GM19455 (cell line): ENCODE measurements at regions not wholly inside any gene's neighbourhood (a gene's known extent, or its start where the extent isn't known, plus 50 kb on each side); places are given as distances from the start of the nearest gene placed in this dataset.
"Not testable (repeated sequence)": the region's sequence is repeated elsewhere in the genome, so short reads cannot be mapped to it uniquely, and the experiment has no call there.

Experiments used
- ATAC-seq: cut with Tn5 transposase; IDR thresholded peaks from one replicate; pipeline ENCODE4 v1.9.1; 2021; ENCODE audit not compliant: unreplicated experiment

DNA sequence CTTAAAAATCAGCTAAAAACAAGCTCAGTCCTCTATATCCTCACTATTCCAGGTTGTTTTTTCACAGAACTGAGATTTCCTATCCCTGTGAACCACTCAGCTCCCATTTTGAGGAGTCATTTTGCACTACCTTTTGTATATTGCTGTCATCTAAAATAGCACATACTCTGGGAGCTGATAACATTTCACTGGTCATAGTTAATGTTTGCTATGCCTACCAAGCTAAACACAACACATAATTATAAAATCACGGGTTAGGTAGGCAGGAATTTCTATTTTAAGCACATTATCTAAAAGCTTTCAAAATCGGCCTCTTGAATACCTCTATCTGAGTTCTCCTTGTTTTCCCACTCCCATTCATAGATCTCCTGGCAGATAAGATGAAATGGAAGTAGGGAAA is 882.0 kb upstream of the INTU start:
- ATAC-seq: no peak

DNA sequence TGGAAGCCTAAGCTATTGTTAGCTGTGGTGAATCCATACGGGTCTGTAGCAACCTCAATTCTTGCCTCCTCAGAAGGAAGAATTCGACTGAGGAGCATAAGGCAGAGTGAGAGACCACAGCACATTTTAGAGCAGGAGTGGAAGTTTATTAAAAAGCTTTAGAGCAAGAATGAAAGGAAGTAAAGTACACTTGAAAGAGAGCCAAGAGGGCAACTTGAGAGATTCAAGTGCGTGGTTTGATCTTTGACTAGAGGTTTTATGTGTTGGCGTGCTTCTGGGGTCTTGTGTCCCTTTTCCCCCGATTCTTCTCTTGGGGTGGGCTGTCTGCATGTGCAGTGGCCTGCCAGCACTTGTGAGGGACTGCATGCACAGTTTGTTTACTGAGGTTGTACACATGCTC is 880.6 kb upstream of the INTU start:
- ATAC-seq: no peak

GRCh38 chr4:126752702-126753101 is 880.1 kb upstream of the INTU start:
- no peak for ATAC-seq

DNA sequence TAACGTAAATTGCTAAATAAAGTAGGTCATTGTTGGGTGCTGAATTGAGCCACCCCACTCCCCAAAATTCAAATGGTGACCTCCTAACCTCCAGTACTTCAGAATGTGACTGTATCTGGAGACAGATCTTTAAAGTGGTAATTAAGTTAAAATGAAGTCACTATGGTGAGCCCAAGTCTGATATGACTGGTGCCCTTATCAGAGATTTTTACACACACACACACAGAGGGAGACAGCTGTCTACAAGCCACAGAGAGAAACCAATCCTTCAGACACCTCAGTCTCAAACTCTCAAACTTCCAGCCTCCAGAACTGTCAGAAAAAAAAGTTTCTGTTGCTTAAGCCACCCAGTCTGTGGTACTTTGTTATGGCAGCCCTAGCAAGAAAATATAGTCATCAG is 879.2 kb upstream of the INTU start:
- no peak for ATAC-seq

- ATAC-seq: no peak
These were observed 877.3 kb upstream of the INTU start for GRCh38 chr4:126755506-126755905.

GRCh38 chr4:126756050-126756829 is 876.5 kb upstream of the INTU start:
- ATAC-seq: no peak

GRCh38 chr4:126757219-126757618 is 875.5 kb upstream of the INTU start:
- ATAC-seq: no peak

DNA sequence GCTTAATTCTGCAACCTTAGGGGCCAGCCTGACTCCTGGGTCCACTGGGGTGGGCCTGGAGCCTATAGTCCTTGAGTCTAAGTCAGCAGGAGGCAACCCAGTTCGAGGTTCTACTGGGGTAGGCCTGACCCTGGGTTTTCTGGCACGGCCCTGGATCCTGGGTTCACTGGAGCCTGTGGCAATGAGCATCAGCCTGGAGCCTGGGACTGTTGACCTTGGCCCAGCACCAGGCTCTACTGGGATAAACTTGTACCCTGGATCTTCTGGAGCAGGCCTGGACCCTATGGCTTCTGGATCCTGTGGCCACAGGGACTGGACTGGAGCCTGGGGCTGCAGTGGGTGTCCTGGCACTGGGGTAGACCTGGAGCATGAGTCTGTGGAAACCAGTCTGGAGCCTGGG is 874.3 kb upstream of the INTU start:
- ATAC-seq: no peak

- no peak for ATAC-seq
These were observed 870.7 kb upstream of the INTU start for GRCh38 chr4:126761947-126762662.

DNA sequence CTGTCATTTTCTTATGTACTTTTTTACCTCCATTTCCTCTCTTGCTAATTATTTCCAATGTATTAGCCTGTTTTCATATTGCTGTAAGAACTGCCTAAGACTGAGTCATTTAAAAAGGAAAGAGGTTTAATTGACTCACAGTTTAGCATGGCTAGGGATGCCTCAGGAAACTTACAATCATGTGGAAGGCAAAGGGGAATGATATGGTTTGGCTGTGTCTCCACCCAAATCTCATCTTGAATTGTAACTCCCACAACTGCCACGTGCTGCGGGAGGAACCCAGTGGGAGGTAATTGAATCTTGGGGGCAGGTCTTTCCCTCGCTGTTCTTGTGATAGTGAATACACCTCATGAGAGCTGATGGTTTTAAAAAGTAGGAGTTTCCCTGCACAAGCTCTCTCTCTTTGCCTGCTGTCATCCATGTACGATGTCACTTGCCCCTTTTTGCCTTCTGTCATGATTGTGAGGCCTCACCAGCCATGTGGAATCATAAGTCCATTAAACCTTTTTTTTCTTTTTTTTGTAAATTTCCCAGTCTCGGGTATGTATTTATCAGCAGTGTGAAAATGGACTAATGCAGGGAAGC is 870.0 kb upstream of the INTU start:
- no peak for ATAC-seq

DNA sequence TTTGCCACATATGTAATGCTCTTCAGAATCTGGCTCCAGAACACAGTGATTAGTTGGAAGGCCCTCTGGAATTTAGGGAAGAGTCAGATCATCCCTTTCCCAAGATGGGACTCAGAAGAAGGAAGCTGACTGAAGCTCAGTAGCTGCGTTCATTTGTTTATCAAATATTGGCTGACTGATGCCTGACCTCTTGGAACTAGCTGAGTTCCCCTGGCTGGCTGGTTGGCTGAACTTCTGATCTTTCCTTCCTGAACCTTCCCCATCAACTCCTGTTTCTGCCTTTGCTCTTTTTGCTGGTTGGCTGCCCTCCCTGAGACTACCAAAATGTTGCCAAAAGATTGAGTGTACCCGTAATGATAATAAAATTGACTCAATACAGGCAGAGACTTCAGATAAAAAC is 866.5 kb upstream of the INTU start:
- ATAC-seq: no peak

- no peak for ATAC-seq
These were observed 864.4 kb upstream of the INTU start for GRCh38 chr4:126768338-126768737.

DNA sequence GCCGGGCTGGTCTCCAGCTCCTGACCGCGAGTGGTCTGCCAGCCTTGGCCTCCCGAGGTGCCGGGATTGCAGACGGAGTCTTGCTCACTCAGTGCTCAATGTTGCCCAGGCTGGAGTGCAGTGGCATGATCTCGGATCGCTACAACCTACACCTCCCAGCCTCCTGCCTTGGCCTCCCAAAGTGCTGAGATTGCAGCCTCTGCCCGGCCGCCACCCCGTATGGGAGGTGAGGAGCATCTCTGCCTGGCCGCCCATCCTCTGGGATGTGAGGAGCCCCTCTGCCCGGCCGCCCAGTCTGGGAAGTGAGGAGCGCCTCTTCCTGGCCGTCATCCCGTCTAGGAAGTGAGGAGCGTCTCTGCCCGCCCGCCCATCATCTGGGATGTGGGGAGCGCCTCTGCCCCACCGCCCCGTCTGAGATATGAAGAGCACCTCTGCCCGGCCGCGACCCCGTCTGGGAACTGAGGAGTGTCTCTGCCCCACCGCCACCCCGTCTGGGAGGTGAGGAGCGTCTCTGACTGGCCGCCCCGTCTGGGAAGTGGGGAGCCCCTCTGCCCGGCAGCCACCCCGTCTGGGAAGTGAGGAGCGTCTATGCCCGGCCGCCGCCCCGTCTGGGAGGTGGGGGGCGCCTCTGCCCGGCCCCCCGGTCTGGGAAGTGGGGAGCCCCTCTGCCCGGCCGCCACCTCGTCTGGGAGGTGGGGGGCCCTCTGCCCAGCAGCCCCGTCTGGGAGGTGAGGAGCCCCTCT is 861.8 kb upstream of the INTU start:
- not testable (repeated sequence) for ATAC-seq

- not testable (repeated sequence) for ATAC-seq
These were observed 861.1 kb upstream of the INTU start for GRCh38 chr4:126771618-126772017.

- no peak for ATAC-seq
These were observed 860.1 kb upstream of the INTU start for GRCh38 chr4:126772662-126773061.

- no peak for ATAC-seq
These were observed 857.2 kb upstream of the INTU start for GRCh38 chr4:126775485-126776106.

DNA sequence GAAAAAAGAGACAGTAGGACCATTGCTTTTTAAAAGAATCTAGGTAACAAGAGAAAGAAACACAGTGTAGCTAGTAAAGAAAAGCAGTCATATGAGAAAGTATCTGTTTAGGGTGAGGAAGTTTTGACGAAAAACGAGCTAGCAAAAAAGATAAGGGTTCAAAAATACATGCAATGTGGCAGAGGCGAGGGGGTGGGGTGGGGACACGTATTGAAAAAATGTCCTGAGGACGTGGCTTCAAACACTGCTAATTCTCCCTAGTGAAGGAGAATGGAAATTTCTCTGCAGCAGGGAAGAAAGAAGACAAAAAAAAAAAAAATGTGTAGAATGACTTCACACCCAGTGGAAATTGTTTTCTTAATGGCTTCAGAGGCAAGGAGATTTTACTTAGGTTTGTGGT is 856.4 kb upstream of the INTU start:
- ATAC-seq: no peak

- no peak for ATAC-seq
These were observed 855.1 kb upstream of the INTU start for GRCh38 chr4:126777649-126778048.

DNA sequence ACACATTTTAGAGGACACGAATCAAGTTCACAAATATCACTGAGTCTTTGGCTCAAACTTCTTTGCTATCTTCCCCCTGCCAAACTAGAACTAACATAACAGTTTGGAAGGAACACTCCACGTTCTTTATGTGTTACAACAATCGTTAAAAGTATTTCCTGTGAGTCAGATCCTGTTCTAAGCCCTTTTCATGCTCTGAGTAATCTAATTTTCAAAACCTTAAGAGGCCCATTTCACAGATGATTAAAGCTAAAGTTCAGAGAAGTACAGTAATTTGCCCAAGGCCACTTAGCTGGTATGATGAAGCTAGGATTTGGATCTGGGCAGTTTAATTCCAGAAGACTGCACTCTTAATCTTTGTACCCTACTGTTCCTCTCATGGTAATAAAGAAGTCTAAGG is 854.4 kb upstream of the INTU start:
- no peak for ATAC-seq

GRCh38 chr4:126779001-126779400 is 853.8 kb upstream of the INTU start:
- no peak for ATAC-seq
